ENCODE measurements at regions not wholly inside any gene's neighbourhood (a gene's known extent, or its start where the extent isn't known, plus 50 kb on each side); places are given as distances from the start of the nearest gene placed in this dataset.

DNA sequence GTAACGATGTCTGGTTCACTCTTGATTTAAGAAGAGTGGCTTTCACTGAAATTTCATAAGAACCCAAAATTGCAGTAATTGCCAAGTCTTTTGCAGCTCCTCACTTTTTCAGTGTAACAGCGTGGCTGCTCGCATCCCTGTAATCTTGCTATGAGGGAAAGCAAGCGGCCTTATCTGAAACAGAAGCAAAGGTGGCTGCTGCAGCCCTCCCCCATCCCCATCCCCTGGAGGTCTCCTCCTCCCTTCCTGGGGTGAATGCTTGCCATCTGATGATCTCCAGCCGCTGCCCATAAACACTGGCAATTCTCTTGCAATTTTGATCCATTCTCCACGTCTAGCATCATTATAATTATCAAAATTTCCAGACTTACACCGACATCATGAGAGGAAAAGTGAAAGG, 182.5 kb upstream of the ASIC2 start:
- Histone ChIP-seq H3K9me3 (ENCODE audit: control insufficient read depth, insufficient read depth, low read depth, low read length) (no peaks in the 10 kb centered on the region), H2AFZ (ENCODE audit: low read length) (no peak overlapping the region), H4K20me1 (ENCODE audit: control insufficient read depth, extremely low read depth, insufficient read depth, low read length) (no peaks in the 10 kb centered on the region), H3K27ac (ENCODE audit: insufficient read depth, low read length) (no peak overlapping the region), H3K4me2 (ENCODE audit: extremely low read depth, insufficient read depth, low read length) (no peak overlapping the region), H3K36me3 (ENCODE audit: control insufficient read depth, insufficient read depth, low read length) (no peaks in the 10 kb centered on the region), H3K79me2 (ENCODE audit: control insufficient read depth, insufficient read depth, low read length) (no peaks in the 10 kb centered on the region), H3K9ac (ENCODE audit: insufficient read depth, low read length) (no peak overlapping the region), H3K4me3 (replicated peaks in 1 of 4; ENCODE audit: control extremely low read depth in 1 of 4, insufficient read depth in 1 of 4, low read depth in 3 of 4, low read length in 4 of 4) (no peak overlapping the region), H3K27me3 (ENCODE audit: control insufficient read depth, insufficient read depth, low read length) (no peaks in the 10 kb centered on the region), H3K4me1 (ENCODE audit: control insufficient read depth, extremely low read depth, insufficient read depth, low read length) (no peaks in the 10 kb centered on the region)
- DNase-seq (ENCODE audit: low read depth in 2 of 2), result no peak
- no peak for TF ChIP-seq EZH2 (IDR thresholded peaks at IDR 0.05; ENCODE audit: low read length, missing control alignments)
- TF ChIP-seq, protein P1, sequence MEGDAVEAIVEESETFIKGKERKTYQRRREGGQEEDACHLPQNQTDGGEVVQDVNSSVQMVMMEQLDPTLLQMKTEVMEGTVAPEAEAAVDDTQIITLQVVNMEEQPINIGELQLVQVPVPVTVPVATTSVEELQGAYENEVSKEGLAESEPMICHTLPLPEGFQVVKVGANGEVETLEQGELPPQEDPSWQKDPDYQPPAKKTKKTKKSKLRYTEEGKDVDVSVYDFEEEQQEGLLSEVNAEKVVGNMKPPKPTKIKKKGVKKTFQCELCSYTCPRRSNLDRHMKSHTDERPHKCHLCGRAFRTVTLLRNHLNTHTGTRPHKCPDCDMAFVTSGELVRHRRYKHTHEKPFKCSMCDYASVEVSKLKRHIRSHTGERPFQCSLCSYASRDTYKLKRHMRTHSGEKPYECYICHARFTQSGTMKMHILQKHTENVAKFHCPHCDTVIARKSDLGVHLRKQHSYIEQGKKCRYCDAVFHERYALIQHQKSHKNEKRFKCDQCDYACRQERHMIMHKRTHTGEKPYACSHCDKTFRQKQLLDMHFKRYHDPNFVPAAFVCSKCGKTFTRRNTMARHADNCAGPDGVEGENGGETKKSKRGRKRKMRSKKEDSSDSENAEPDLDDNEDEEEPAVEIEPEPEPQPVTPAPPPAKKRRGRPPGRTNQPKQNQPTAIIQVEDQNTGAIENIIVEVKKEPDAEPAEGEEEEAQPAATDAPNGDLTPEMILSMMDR (conservative IDR thresholded peaks at IDR 0.05 in 1 of 2, IDR thresholded peaks at IDR 0.05 in 1 of 2; ENCODE audit: low read depth in 1 of 2, low read length in 2 of 2), result no peak

DNA sequence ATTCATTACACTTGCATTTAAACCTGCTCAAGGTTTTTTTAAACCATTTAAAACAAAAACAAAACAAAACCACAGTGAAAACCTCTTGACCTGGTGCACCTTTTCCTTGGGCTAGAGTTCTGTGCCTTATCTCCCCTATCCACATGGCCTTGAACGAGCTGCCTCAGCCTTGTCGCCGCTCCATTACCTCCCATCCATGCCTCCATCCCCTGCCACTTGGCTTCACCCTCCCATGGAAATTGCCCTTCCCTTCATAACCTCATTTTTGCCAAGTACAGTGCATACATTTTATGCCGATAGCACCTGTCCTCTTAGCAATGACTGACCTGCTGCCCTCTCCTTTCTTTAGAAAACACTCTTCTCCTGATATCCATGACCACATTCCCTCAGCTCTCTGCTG, 188.6 kb upstream of the ASIC2 start:
- H3K4me3 ChIP-seq (replicated peaks in 1 of 4; ENCODE audit: control extremely low read depth in 1 of 4, insufficient read depth in 1 of 4, low read depth in 3 of 4, low read length in 4 of 4), result no peak overlapping the region
- TF ChIP-seq, protein P1 (conservative IDR thresholded peaks at IDR 0.05 in 1 of 2, IDR thresholded peaks at IDR 0.05 in 1 of 2; ENCODE audit: low read depth in 1 of 2, low read length in 2 of 2), result no peak
- no peak for TF ChIP-seq EZH2 (IDR thresholded peaks at IDR 0.05; ENCODE audit: low read length, missing control alignments)
- DNase-seq (ENCODE audit: low read depth in 2 of 2), result no peak

DNA sequence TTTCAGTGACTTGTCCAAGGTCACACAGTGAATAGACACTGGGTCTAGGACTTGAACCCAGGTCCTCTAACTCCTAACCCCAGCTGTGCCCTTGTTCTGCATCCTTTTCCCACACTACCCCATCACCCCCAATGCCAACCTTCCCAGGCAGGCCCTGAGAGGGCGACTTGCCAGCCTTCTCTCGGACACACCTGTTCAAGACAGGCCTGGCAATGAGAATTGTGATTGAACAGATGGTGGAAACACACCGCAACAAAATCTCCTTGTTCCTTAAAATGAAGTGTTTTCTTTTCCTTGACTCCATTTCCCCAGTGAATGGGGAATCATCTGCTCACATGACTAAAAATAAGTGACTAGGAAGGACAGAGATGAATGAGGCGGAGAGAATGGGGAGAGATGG, 189.5 kb upstream of the ASIC2 start:
- Histone ChIP-seq H3K27me3 (ENCODE audit: control insufficient read depth, insufficient read depth, low read length) (no peaks in the 10 kb centered on the region), H2AFZ (ENCODE audit: low read length) (no peak overlapping the region), H3K27ac (ENCODE audit: insufficient read depth, low read length) (no peak overlapping the region), H3K4me3 (replicated peaks in 1 of 4; ENCODE audit: control extremely low read depth in 1 of 4, insufficient read depth in 1 of 4, low read depth in 3 of 4, low read length in 4 of 4) (no peak overlapping the region), H3K4me1 (ENCODE audit: control insufficient read depth, extremely low read depth, insufficient read depth, low read length) (no peaks in the 10 kb centered on the region), H3K9ac (ENCODE audit: insufficient read depth, low read length) (no peak overlapping the region), H3K79me2 (ENCODE audit: control insufficient read depth, insufficient read depth, low read length) (no peaks in the 10 kb centered on the region), H4K20me1 (ENCODE audit: control insufficient read depth, extremely low read depth, insufficient read depth, low read length) (no peaks in the 10 kb centered on the region), H3K9me3 (ENCODE audit: control insufficient read depth, insufficient read depth, low read depth, low read length) (no peaks in the 10 kb centered on the region), H3K4me2 (ENCODE audit: extremely low read depth, insufficient read depth, low read length) (no peak overlapping the region), H3K36me3 (ENCODE audit: control insufficient read depth, insufficient read depth, low read length) (no peaks in the 10 kb centered on the region)
- TF ChIP-seq, protein P1 (conservative IDR thresholded peaks at IDR 0.05 in 1 of 2, IDR thresholded peaks at IDR 0.05 in 1 of 2; ENCODE audit: low read depth in 1 of 2, low read length in 2 of 2), result no peak
- no peak for TF ChIP-seq EZH2 (IDR thresholded peaks at IDR 0.05; ENCODE audit: low read length, missing control alignments)
- DNase-seq (ENCODE audit: low read depth in 2 of 2), result no peak

More for the DNA sequence above, 188.6 kb upstream of the ASIC2 start:
- no peaks in the 10 kb centered on the region for H4K20me1 ChIP-seq (ENCODE audit: control insufficient read depth, extremely low read depth, insufficient read depth, low read length)
- H3K36me3 ChIP-seq (ENCODE audit: control insufficient read depth, insufficient read depth, low read length), result no peaks in the 10 kb centered on the region
- H3K9ac ChIP-seq (ENCODE audit: insufficient read depth, low read length), result no peak overlapping the region
- no peak overlapping the region for H2AFZ ChIP-seq (ENCODE audit: low read length)
- H3K27ac ChIP-seq (ENCODE audit: insufficient read depth, low read length), result no peak overlapping the region
- H3K79me2 ChIP-seq (ENCODE audit: control insufficient read depth, insufficient read depth, low read length), result no peaks in the 10 kb centered on the region
- H3K4me1 ChIP-seq (ENCODE audit: control insufficient read depth, extremely low read depth, insufficient read depth, low read length), result no peaks in the 10 kb centered on the region
- no peaks in the 10 kb centered on the region for H3K27me3 ChIP-seq (ENCODE audit: control insufficient read depth, insufficient read depth, low read length)
- H3K4me2 ChIP-seq (ENCODE audit: extremely low read depth, insufficient read depth, low read length), result no peak overlapping the region
- no peaks in the 10 kb centered on the region for H3K9me3 ChIP-seq (ENCODE audit: control insufficient read depth, insufficient read depth, low read depth, low read length)

Measured in fibroblast of lung (primary cell).